IPS-11a (cell line): ENCODE measurements at regions not wholly inside any gene's neighbourhood (a gene's known extent, or its start where the extent isn't known, plus 50 kb on each side); places are given as distances from the start of the nearest gene placed in this dataset.

Experiments
- H3K4me3 ChIP-seq: one replicate; pipeline ENCODE4 v1.5.1; 2013; ENCODE audit warnings: low read depth, low read length, control low read depth

- H3K4me3 ChIP-seq: no peak overlapping the region
Observed at GRCh38 chr16:64184156-64184555, 937.7 kb downstream of the CDH11 start.

GRCh38 chr16:64182985-64183384, 938.9 kb downstream of the CDH11 start:
- no peak overlapping the region for H3K4me3 ChIP-seq

- H3K4me3 ChIP-seq: no peak overlapping the region
Observed at GRCh38 chr16:64181271-64181925, 940.5 kb downstream of the CDH11 start.

GRCh38 chr16:64180136-64180900, 941.5 kb downstream of the CDH11 start:
- H3K4me3 ChIP-seq: no peak overlapping the region

- H3K4me3 ChIP-seq: no peak overlapping the region
Observed at GRCh38 chr16:64174327-64174726, 947.5 kb downstream of the CDH11 start.

- H3K4me3 ChIP-seq: no peak overlapping the region
Observed at GRCh38 chr16:64172652-64173051, 949.2 kb downstream of the CDH11 start.

- no peak overlapping the region for H3K4me3 ChIP-seq
Observed at GRCh38 chr16:64172226-64172625, 949.6 kb downstream of the CDH11 start.

GRCh38 chr16:64171632-64172031, 950.2 kb downstream of the CDH11 start:
- H3K4me3 ChIP-seq: no peak overlapping the region

- no peak overlapping the region for H3K4me3 ChIP-seq
Observed at GRCh38 chr16:64168371-64168770, 953.5 kb downstream of the CDH11 start.

GRCh38 chr16:64167936-64168335, 953.9 kb downstream of the CDH11 start:
- no peak overlapping the region for H3K4me3 ChIP-seq

- H3K4me3 ChIP-seq: no peak overlapping the region
Observed at GRCh38 chr16:64165368-64165767, 956.5 kb downstream of the CDH11 start.

- no peak overlapping the region for H3K4me3 ChIP-seq
Observed at GRCh38 chr16:64162613-64163375, 959.1 kb downstream of the CDH11 start.

GRCh38 chr16:64159976-64160375, 961.9 kb downstream of the CDH11 start:
- H3K4me3 ChIP-seq: no peak overlapping the region

- H3K4me3 ChIP-seq: no peak overlapping the region
Observed at GRCh38 chr16:64158941-64159588, 962.8 kb downstream of the CDH11 start.

- no peak overlapping the region for H3K4me3 ChIP-seq
Observed at GRCh38 chr16:64153718-64154117, 968.1 kb downstream of the CDH11 start.

GRCh38 chr16:64151990-64152767, 969.7 kb downstream of the CDH11 start:
- no peak overlapping the region for H3K4me3 ChIP-seq

- no peak overlapping the region for H3K4me3 ChIP-seq
Observed at GRCh38 chr16:64150193-64150592, 971.7 kb downstream of the CDH11 start.

- no peak overlapping the region for H3K4me3 ChIP-seq
Observed at GRCh38 chr16:64149756-64150155, 972.1 kb downstream of the CDH11 start.

GRCh38 chr16:64148356-64148755, 973.5 kb downstream of the CDH11 start:
- no peak overlapping the region for H3K4me3 ChIP-seq

GRCh38 chr16:64147941-64148340, 973.9 kb downstream of the CDH11 start:
- no peak overlapping the region for H3K4me3 ChIP-seq

GRCh38 chr16:64144617-64145016, 977.2 kb downstream of the CDH11 start:
- no peak overlapping the region for H3K4me3 ChIP-seq
